ENCODE measurements at regions not wholly inside any gene's neighbourhood (a gene's known extent, or its start where the extent isn't known, plus 50 kb on each side); places are given as distances from the start of the nearest gene placed in this dataset.

- TF ChIP-seq, protein P1, sequence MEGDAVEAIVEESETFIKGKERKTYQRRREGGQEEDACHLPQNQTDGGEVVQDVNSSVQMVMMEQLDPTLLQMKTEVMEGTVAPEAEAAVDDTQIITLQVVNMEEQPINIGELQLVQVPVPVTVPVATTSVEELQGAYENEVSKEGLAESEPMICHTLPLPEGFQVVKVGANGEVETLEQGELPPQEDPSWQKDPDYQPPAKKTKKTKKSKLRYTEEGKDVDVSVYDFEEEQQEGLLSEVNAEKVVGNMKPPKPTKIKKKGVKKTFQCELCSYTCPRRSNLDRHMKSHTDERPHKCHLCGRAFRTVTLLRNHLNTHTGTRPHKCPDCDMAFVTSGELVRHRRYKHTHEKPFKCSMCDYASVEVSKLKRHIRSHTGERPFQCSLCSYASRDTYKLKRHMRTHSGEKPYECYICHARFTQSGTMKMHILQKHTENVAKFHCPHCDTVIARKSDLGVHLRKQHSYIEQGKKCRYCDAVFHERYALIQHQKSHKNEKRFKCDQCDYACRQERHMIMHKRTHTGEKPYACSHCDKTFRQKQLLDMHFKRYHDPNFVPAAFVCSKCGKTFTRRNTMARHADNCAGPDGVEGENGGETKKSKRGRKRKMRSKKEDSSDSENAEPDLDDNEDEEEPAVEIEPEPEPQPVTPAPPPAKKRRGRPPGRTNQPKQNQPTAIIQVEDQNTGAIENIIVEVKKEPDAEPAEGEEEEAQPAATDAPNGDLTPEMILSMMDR (IDR thresholded peaks at IDR 0.05; ENCODE audit: low read depth, low read length), result no peak
- TF ChIP-seq EZH2phosphoT487 (IDR thresholded peaks at IDR 0.05; ENCODE audit: low read depth), result no peak
Measured at GRCh38 chr12:84807249-84807648, 105.3 kb downstream of the SLC6A15 start.
